IMR-90 (cell line): ENCODE measurements at regions not wholly inside any gene's neighbourhood (a gene's known extent, or its start where the extent isn't known, plus 50 kb on each side); places are given as distances from the start of the nearest gene placed in this dataset.

Experiments used
- BHLHE40 ChIP-seq: fragments of 150-350 bp; IDR thresholded peaks from 2 replicates; pipeline ENCODE4 v1.6.1; 2016; ENCODE audit warnings: mild to moderate bottlenecking, low read depth, low read length
- CEBPB ChIP-seq: IDR thresholded peaks from 2 replicates; pipeline ENCODE4 v1.6.1; 2012; ENCODE audit warnings: low read depth, low read length, improper control_type of control experiment
- FOS ChIP-seq: fragments of 150-350 bp; IDR thresholded peaks from 2 replicates; pipeline ENCODE4 v1.6.1; 2016; ENCODE audit warnings: low read depth, low read length
- MAZ ChIP-seq: IDR thresholded peaks from 2 replicates; pipeline ENCODE4 v1.6.1; 2012; ENCODE audit warnings: low read depth, mild to moderate bottlenecking, low read length, improper control_type of control experiment, moderate library complexity, borderline replicate concordance
- MXI1 ChIP-seq: IDR thresholded peaks from 2 replicates; pipeline ENCODE4 v1.6.1; 2012; ENCODE audit warnings: low read depth, mild to moderate bottlenecking, low read length, moderate library complexity, borderline replicate concordance
- POLR2A ChIP-seq: IDR thresholded peaks from 2 replicates; pipeline ENCODE4 v1.6.1; 2012; ENCODE audit warnings: mild to moderate bottlenecking, low read depth, low read length
- RAD21 ChIP-seq: IDR thresholded peaks from 2 replicates; pipeline ENCODE4 v1.6.1; 2012; ENCODE audit warnings: low read length, improper control_type of control experiment
- RCOR1 ChIP-seq: IDR thresholded peaks from 2 replicates; pipeline ENCODE4 v1.6.1; 2012; ENCODE audit warnings: mild to moderate bottlenecking, low read length, improper control_type of control experiment; ENCODE audit not compliant: insufficient replicate concordance
- SMC3 ChIP-seq: fragments of 150-350 bp; IDR thresholded peaks from 2 replicates; pipeline ENCODE4 v1.6.1; 2016; ENCODE audit warnings: low read depth, mild to moderate bottlenecking, antibody characterized with exemption, low read length, moderate library complexity
- TF ChIP-seq, protein P1 (sequence below): conservative IDR thresholded peaks from 2 replicates; pipeline ENCODE4 v1.5.1; 2012; ENCODE audit warnings: mild to moderate bottlenecking, low read depth, low read length, improper control_type of control experiment

DNA sequence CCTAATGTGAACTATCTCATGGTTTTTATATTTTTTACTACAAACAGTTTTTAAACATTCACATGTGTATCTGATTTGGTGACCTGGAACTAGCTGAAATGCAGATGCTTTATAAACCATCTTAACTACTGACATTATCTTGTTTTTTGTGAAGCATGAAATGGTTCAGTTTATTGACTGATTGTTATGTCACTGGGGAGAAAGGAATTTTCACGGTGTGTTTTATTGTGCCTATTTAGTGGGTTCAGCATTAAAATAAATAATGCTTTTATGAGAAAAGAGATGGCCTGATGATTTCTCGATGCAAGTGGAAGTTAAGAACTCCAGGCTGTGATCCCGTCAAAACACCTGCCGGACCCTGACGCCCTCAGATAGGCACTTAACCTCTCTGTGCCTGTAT is 79.9 kb upstream of the KIF26B start:
- TF ChIP-seq, protein P1, sequence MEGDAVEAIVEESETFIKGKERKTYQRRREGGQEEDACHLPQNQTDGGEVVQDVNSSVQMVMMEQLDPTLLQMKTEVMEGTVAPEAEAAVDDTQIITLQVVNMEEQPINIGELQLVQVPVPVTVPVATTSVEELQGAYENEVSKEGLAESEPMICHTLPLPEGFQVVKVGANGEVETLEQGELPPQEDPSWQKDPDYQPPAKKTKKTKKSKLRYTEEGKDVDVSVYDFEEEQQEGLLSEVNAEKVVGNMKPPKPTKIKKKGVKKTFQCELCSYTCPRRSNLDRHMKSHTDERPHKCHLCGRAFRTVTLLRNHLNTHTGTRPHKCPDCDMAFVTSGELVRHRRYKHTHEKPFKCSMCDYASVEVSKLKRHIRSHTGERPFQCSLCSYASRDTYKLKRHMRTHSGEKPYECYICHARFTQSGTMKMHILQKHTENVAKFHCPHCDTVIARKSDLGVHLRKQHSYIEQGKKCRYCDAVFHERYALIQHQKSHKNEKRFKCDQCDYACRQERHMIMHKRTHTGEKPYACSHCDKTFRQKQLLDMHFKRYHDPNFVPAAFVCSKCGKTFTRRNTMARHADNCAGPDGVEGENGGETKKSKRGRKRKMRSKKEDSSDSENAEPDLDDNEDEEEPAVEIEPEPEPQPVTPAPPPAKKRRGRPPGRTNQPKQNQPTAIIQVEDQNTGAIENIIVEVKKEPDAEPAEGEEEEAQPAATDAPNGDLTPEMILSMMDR = no peak
- no peak for TF ChIP-seq POLR2A
- TF ChIP-seq CEBPB = no peak
- no peak for TF ChIP-seq RAD21
- no peak for TF ChIP-seq FOS
- TF ChIP-seq SMC3 = no peak
- TF ChIP-seq RCOR1 = no peak
- TF ChIP-seq MXI1 = no peak
- no peak for TF ChIP-seq MAZ
- TF ChIP-seq BHLHE40 = no peak
